OCI-LY1 (cell line): ENCODE measurements at regions not wholly inside any gene's neighbourhood (a gene's known extent, or its start where the extent isn't known, plus 50 kb on each side); places are given as distances from the start of the nearest gene placed in this dataset.

Experiments
- H2AFZ ChIP-seq: fragments of 200-600 bp; sonication (generic), shearing (Covaris generic); 2 replicates; pipeline ENCODE4 v1.6.0; 2014; ENCODE audit warnings: antibody characterized with exemption, mild to moderate bottlenecking, low read length
- H3F3A ChIP-seq: fragments of 200-600 bp; sonication (generic), shearing (Covaris generic); 2 replicates; pipeline ENCODE4 v1.6.0; 2014; ENCODE audit warnings: mild to moderate bottlenecking, antibody characterized with exemption, low read length, moderate library complexity; ENCODE audit not compliant: insufficient read depth
- H3K27ac ChIP-seq: fragments of 200-600 bp; sonication (generic); 2 replicates; pipeline ENCODE4 v1.5.1; 2014; ENCODE audit warnings: low read length, mixed run types, mild to moderate bottlenecking, low read depth; ENCODE audit not compliant: poor library complexity, severe bottlenecking
- H3K27me3 ChIP-seq: fragments of 200-600 bp; sonication (generic); 2 replicates; pipeline ENCODE4 v1.6.0; 2014; ENCODE audit warnings: antibody characterized with exemption, mild to moderate bottlenecking, low read length, moderate library complexity; ENCODE audit not compliant: insufficient read depth
- H3K36me3 ChIP-seq: fragments of 200-600 bp; sonication (generic); 2 replicates; pipeline ENCODE4 v1.6.1; 2014; ENCODE audit warnings: mild to moderate bottlenecking, antibody characterized with exemption, low read length, moderate library complexity, mixed read lengths; ENCODE audit not compliant: insufficient read depth
- H3K4me1 ChIP-seq: fragments of 200-600 bp; sonication (generic); 2 replicates; pipeline ENCODE4 v1.5.1; 2014; ENCODE audit warnings: mild to moderate bottlenecking, low read length, moderate library complexity; ENCODE audit not compliant: insufficient read depth, severe bottlenecking
- H3K4me2 ChIP-seq: fragments of 200-600 bp; sonication (generic), shearing (Covaris generic); 2 replicates; pipeline ENCODE4 v1.6.1; 2014; ENCODE audit warnings: low read length
- H3K4me3 ChIP-seq: fragments of 200-600 bp; sonication (generic); 2 replicates; pipeline ENCODE4 v1.5.1; 2014; ENCODE audit warnings: low read length, low read depth, mild to moderate bottlenecking, mixed read lengths; ENCODE audit not compliant: poor library complexity, severe bottlenecking
- H3K79me2 ChIP-seq: fragments of 200-600 bp; shearing (Covaris generic); 2 replicates; pipeline ENCODE4 v1.6.1; 2016; ENCODE audit warnings: mixed run types, low read length, mixed read lengths; ENCODE audit not compliant: insufficient read depth
- H3K9ac ChIP-seq: fragments of 200-600 bp; sonication (generic), shearing (Covaris generic); 2 replicates; pipeline ENCODE4 v1.6.1; 2014; ENCODE audit warnings: mild to moderate bottlenecking, low read length, mixed read lengths
- H3K9me2 ChIP-seq: fragments of 200-600 bp; sonication (generic), shearing (Covaris generic); 2 replicates; pipeline ENCODE4 v1.6.1; 2014; ENCODE audit warnings: low read depth, mild to moderate bottlenecking, low read length, mixed read lengths
- H3K9me3 ChIP-seq: fragments of 200-600 bp; shearing (Covaris generic); 2 replicates; pipeline ENCODE4 v1.6.1; 2014; ENCODE audit warnings: low read length, mixed read lengths
- H4K20me1 ChIP-seq: fragments of 200-600 bp; sonication (generic), shearing (Covaris generic); 2 replicates; pipeline ENCODE4 v1.6.0; 2016; ENCODE audit warnings: mild to moderate bottlenecking, low read length; ENCODE audit not compliant: insufficient read depth
- EZH2 ChIP-seq: fragments of 200-600 bp; sonication (generic), shearing (Covaris generic); IDR thresholded peaks from 2 replicates; pipeline ENCODE4 v1.8.0; 2017; ENCODE audit warnings: borderline replicate concordance, mixed run types, mild to moderate bottlenecking, antibody characterized with exemption, low read length, moderate library complexity, mixed read lengths
- TF ChIP-seq, protein P1 (sequence below): fragments of 200-600 bp; sonication (generic), shearing (Covaris generic); IDR thresholded peaks from 2 replicates; pipeline ENCODE4 v1.5.1; 2017; ENCODE audit warnings: mild to moderate bottlenecking, antibody characterized with exemption, low read length, moderate library complexity, mixed read lengths

- no peak overlapping the region for H3K4me3 ChIP-seq
- TF ChIP-seq EZH2 = no peak
- no peaks in the 10 kb centered on the region for H3K36me3 ChIP-seq
- H4K20me1 ChIP-seq = no peaks in the 10 kb centered on the region
- no peaks in the 10 kb centered on the region for H3F3A ChIP-seq
- no peaks in the 10 kb centered on the region for H3K79me2 ChIP-seq
- no peaks in the 10 kb centered on the region for H3K9me2 ChIP-seq
- H3K4me1 ChIP-seq = peaks cover 36% of the 10 kb centered on the region
- no peak overlapping the region for H3K27ac ChIP-seq
- no peak overlapping the region for H2AFZ ChIP-seq
- no peak overlapping the region for H3K9ac ChIP-seq
- no peaks in the 10 kb centered on the region; the same call in 1 of the 2 replicates for H3K9me3 ChIP-seq
- no peak overlapping the region for H3K4me2 ChIP-seq
- H3K27me3 ChIP-seq = no peaks in the 10 kb centered on the region
Measured at GRCh38 chr4:187069398-187069797, 345.7 kb upstream of the FAT1 start.

DNA sequence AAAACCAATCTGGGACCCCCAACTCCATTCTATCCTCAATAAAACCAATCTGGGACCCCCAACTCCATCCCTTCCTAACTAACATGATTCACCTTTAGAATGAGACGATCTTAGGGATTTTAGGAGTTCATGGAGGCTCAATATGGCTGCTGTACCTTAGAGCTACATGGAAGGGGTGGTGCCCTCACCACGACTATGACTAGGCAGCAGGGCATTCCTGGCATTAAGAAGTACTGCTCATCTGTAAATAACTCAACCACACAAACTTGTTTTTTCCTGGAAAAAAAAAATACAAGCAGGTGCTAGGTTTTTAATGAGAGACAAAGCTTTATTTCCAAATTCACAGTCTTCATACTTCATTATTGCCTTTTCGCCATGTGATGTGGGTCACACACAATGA lies 346.5 kb upstream of the FAT1 start:
- Histone ChIP-seq H3K4me1 (peaks cover 36% of the 10 kb centered on the region), H3K27me3 (no peaks in the 10 kb centered on the region), H3K79me2 (no peaks in the 10 kb centered on the region), H3K4me3 (no peak overlapping the region), H3K9ac (no peak overlapping the region), H3K9me2 (no peaks in the 10 kb centered on the region), H3K36me3 (no peaks in the 10 kb centered on the region), H3K9me3 (no peaks in the 10 kb centered on the region; the same call in 1 of the 2 replicates), H3F3A (no peaks in the 10 kb centered on the region), H2AFZ (no peak overlapping the region), H3K4me2 (no peak overlapping the region), H3K27ac (no peak overlapping the region), H4K20me1 (no peaks in the 10 kb centered on the region)
- TF ChIP-seq EZH2 = no peak
- TF ChIP-seq, protein P1, sequence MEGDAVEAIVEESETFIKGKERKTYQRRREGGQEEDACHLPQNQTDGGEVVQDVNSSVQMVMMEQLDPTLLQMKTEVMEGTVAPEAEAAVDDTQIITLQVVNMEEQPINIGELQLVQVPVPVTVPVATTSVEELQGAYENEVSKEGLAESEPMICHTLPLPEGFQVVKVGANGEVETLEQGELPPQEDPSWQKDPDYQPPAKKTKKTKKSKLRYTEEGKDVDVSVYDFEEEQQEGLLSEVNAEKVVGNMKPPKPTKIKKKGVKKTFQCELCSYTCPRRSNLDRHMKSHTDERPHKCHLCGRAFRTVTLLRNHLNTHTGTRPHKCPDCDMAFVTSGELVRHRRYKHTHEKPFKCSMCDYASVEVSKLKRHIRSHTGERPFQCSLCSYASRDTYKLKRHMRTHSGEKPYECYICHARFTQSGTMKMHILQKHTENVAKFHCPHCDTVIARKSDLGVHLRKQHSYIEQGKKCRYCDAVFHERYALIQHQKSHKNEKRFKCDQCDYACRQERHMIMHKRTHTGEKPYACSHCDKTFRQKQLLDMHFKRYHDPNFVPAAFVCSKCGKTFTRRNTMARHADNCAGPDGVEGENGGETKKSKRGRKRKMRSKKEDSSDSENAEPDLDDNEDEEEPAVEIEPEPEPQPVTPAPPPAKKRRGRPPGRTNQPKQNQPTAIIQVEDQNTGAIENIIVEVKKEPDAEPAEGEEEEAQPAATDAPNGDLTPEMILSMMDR = no peak

GRCh38 chr4:187070740-187071139 lies 347.1 kb upstream of the FAT1 start:
- Histone ChIP-seq H3K4me3 (no peak overlapping the region), H3F3A (0 out of 2 replicates have a peak, but pooled peaks cover 2% of the 10 kb centered on the region), H3K27me3 (no peaks in the 10 kb centered on the region), H4K20me1 (no peaks in the 10 kb centered on the region), H3K9ac (no peak overlapping the region), H2AFZ (no peak overlapping the region), H3K36me3 (no peaks in the 10 kb centered on the region), H3K4me1 (peaks cover 36% of the 10 kb centered on the region), H3K4me2 (no peak overlapping the region), H3K9me3 (no peaks in the 10 kb centered on the region; the same call in 1 of the 2 replicates), H3K79me2 (no peaks in the 10 kb centered on the region), H3K27ac (no peak overlapping the region), H3K9me2 (no peaks in the 10 kb centered on the region)
- TF ChIP-seq, protein P1 = no peak
- TF ChIP-seq EZH2 = no peak

- 0 out of 2 replicates have a peak, but pooled peaks cover 3% of the 10 kb centered on the region for H3F3A ChIP-seq
- H3K9ac ChIP-seq = peak overlapping the region; percentile 11; the same call in 1 of the 2 replicates
- no peaks in the 10 kb centered on the region for H3K9me3 ChIP-seq
- no peaks in the 10 kb centered on the region for H3K27me3 ChIP-seq
- H2AFZ ChIP-seq = peak overlapping the region; percentile 82
- peak overlapping the region; percentile 57 for H3K4me2 ChIP-seq
- TF ChIP-seq, protein P1 = no peak
- no peak for TF ChIP-seq EZH2
- no peaks in the 10 kb centered on the region for H3K36me3 ChIP-seq
- H3K4me3 ChIP-seq = peak overlapping the region; percentile 9
- H3K9me2 ChIP-seq = no peaks in the 10 kb centered on the region
- no peak overlapping the region for H3K27ac ChIP-seq
- H3K4me1 ChIP-seq = peaks cover 41% of the 10 kb centered on the region
- H4K20me1 ChIP-seq = no peaks in the 10 kb centered on the region
- no peaks in the 10 kb centered on the region for H3K79me2 ChIP-seq
Measured at GRCh38 chr4:187071946-187072600, 348.4 kb upstream of the FAT1 start.
